OCI-LY7 (cell line): ENCODE measurements at regions not wholly inside any gene's neighbourhood (a gene's known extent, or its start where the extent isn't known, plus 50 kb on each side); places are given as distances from the start of the nearest gene placed in this dataset.

Experiments
- BruUV-seq: library from RNA; stranded (reverse); fragments of 400-500 nt; replicated peaks from 2 replicates; lab custom pipeline; 2021; lab: Mats Ljungman, UMichigan
- CTCF ChIA-PET: fragments of 300-600 bp; sonication (Branson Sonifier 250); formaldehyde crosslinking; loops from one replicate; lab custom pipeline; 2022; ENCODE audit warnings: antibody characterized with exemption; ENCODE audit not compliant: unreplicated experiment; lab: Charles Lee
- POLR2A ChIA-PET: fragments of 300-600 bp; sonication (Branson Sonifier 250); formaldehyde crosslinking; loops from one replicate; lab custom pipeline; 2022; ENCODE audit warnings: antibody characterized with exemption; lab: Charles Lee
- DNase-seq: peaks from one replicate; pipeline ENCODE4 v3.0.0-alpha.2; 2015; ENCODE audit warnings: low spot score
- H2AFZ ChIP-seq: fragments of 200-600 bp; sonication (generic), shearing (Covaris generic); 2 replicates; pipeline ENCODE4 v1.6.1; 2014; ENCODE audit warnings: mild to moderate bottlenecking, antibody characterized with exemption, low read length, moderate library complexity
- H3K27ac ChIP-seq: fragments of 200-600 bp; sonication (generic); 2 replicates; pipeline ENCODE4 v1.5.1; 2014; ENCODE audit warnings: mixed run types, low read depth, mild to moderate bottlenecking, moderate library complexity, low read length, inconsistent platforms; ENCODE audit not compliant: poor library complexity, severe bottlenecking
- H3K36me3 ChIP-seq: fragments of 200-600 bp; sonication (generic); 2 replicates; pipeline ENCODE4 v1.6.1; 2014; ENCODE audit warnings: mild to moderate bottlenecking, antibody characterized with exemption, low read length, moderate library complexity, mixed read lengths; ENCODE audit not compliant: insufficient read depth
- H3K4me1 ChIP-seq: fragments of 200-600 bp; sonication (generic); 2 replicates; pipeline ENCODE4 v1.5.1; 2014; ENCODE audit warnings: mild to moderate bottlenecking, low read length; ENCODE audit not compliant: insufficient read depth, poor library complexity, severe bottlenecking
- H3K4me2 ChIP-seq: fragments of 200-600 bp; sonication (generic); 2 replicates; pipeline ENCODE4 v1.6.1; 2014; ENCODE audit warnings: mild to moderate bottlenecking, low read length
- H3K4me3 ChIP-seq: fragments of 200-600 bp; sonication (generic); 2 replicates; pipeline ENCODE4 v1.5.1; 2014; ENCODE audit warnings: mild to moderate bottlenecking, low read depth, low read length; ENCODE audit not compliant: poor library complexity, severe bottlenecking
- H3K79me2 ChIP-seq: fragments of 200-600 bp; sonication (generic); 2 replicates; pipeline ENCODE4 v1.6.1; 2016; ENCODE audit warnings: low read depth, mild to moderate bottlenecking, low read length, moderate library complexity, mixed read lengths; ENCODE audit not compliant: insufficient read depth
- H3K9me2 ChIP-seq: fragments of 200-600 bp; sonication (generic); 2 replicates; pipeline ENCODE4 v1.6.1; 2016; ENCODE audit warnings: mild to moderate bottlenecking, low read length, mixed read lengths; ENCODE audit not compliant: insufficient read depth
- H3K9me3 ChIP-seq: fragments of 200-600 bp; sonication (generic); 2 replicates; pipeline ENCODE4 v1.6.1; 2014; ENCODE audit warnings: mild to moderate bottlenecking, mixed run types, low read length, mixed read lengths
- H4K20me1 ChIP-seq: fragments of 200-600 bp; sonication (generic); 2 replicates; pipeline ENCODE4 v1.6.1; 2014; ENCODE audit warnings: mild to moderate bottlenecking, antibody characterized with exemption, low read length, moderate library complexity, mixed read lengths; ENCODE audit not compliant: insufficient read depth
- EZH2phosphoT487 ChIP-seq: fragments of 200-600 bp; sonication (generic); IDR thresholded peaks from 2 replicates; pipeline ENCODE4 v1.6.1; 2018; ENCODE audit warnings: low read depth, borderline replicate concordance, mild to moderate bottlenecking, mixed run types, antibody characterized with exemption, low read length, moderate library complexity, mixed read lengths
- intact Hi-C: fragments of 100-400 bp; cut with micrococcal nuclease; formaldehyde crosslinking; loops from one replicate; pipeline ENCODE4 v1.10.0; 2022; ENCODE audit not compliant: unreplicated experiment
- TF ChIP-seq, protein P1 (sequence below): fragments of 200-600 bp; sonication (generic); conservative IDR thresholded peaks from 2 replicates; pipeline ENCODE4 v1.5.1; 2014; ENCODE audit warnings: mild to moderate bottlenecking, antibody characterized with exemption, low read length, moderate library complexity, mixed read lengths

DNA sequence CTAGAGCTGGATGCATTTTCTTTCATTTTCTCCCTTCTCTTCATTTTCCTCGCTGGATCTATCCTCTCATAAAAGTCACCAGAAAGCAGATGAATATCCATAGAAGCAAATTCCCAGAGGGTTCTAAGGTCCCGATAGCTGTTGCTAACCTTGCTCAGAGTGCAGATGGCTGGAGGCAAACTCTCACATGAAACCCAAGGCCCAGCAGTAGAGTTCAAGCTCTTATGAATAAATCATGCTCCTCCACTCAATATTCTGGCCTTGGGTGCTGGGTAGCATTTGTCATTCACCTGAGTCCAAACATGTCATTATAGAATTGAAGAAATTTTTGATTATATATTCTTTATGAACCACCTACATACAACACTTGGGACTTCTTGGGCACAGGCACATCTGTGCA is 539.7 kb upstream of the MARCKS start:
- Histone ChIP-seq H3K4me2 (no peak overlapping the region), H3K4me3 (no peak overlapping the region), H3K9me3 (no peaks in the 10 kb centered on the region), H3K36me3 (no peaks in the 10 kb centered on the region), H4K20me1 (no peaks in the 10 kb centered on the region), H3K79me2 (no peaks in the 10 kb centered on the region), H2AFZ (no peak overlapping the region), H3K9me2 (no peaks in the 10 kb centered on the region), H3K4me1 (no peaks in the 10 kb centered on the region), H3K27ac (no peak overlapping the region)
- DNase-seq = no peak
- no peak for TF ChIP-seq EZH2phosphoT487
- TF ChIP-seq, protein P1, sequence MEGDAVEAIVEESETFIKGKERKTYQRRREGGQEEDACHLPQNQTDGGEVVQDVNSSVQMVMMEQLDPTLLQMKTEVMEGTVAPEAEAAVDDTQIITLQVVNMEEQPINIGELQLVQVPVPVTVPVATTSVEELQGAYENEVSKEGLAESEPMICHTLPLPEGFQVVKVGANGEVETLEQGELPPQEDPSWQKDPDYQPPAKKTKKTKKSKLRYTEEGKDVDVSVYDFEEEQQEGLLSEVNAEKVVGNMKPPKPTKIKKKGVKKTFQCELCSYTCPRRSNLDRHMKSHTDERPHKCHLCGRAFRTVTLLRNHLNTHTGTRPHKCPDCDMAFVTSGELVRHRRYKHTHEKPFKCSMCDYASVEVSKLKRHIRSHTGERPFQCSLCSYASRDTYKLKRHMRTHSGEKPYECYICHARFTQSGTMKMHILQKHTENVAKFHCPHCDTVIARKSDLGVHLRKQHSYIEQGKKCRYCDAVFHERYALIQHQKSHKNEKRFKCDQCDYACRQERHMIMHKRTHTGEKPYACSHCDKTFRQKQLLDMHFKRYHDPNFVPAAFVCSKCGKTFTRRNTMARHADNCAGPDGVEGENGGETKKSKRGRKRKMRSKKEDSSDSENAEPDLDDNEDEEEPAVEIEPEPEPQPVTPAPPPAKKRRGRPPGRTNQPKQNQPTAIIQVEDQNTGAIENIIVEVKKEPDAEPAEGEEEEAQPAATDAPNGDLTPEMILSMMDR = no peak
- POLR2A ChIA-PET = interaction anchor here (0.6 to 1.5 kb wide), 3 partner anchors 93 to 1122 kb away, joined by 3 to 5 read pairs (median 3); no protein-coding TSS in a partner anchor
- CTCF ChIA-PET = no interaction called here
- no TSS peak for BruUV-seq
- intact Hi-C loops = no loop called here

DNA sequence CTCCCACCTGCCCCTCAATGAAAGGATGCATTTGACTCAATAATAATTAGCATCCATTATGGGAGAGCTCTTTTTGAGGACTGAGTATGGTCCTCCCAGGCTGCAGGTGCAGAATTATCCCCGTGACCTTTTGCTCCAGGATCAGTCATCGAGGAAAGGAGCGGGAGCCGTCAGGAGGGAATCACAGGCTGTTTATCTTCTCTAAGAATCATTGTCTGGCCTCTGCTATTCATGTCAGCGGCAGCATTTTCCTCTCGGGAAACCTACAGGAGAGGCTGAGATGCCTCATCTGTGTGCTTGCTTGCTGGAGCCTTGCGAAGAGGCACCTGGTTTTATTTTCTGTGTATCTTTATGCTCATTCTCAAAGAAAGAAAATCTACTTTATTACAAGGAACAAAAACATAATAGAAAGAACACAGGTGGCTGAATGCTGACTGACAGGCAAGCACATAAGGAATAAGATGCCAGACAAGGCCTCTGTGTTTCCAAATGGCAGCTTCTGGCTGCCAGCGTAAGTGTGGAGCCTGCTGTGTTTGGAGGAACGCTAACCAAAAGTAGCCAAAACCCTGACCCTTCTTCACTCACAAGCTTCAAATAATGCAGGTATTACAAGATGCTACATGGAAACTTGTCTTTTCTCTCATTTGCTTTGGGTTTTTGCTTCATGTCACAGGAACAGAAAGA is 539.1 kb upstream of the MARCKS start:
- ChIA-PET POLR2A (interaction anchor here (0.6 to 1.5 kb wide), 4 partner anchors 141 to 1123 kb away, joined by 3 to 5 read pairs (median 3); no protein-coding TSS in a partner anchor), CTCF (no interaction called here)
- H3K4me3 ChIP-seq = no peak overlapping the region
- H4K20me1 ChIP-seq = no peaks in the 10 kb centered on the region
- no peaks in the 10 kb centered on the region for H3K36me3 ChIP-seq
- no peaks in the 10 kb centered on the region for H3K4me1 ChIP-seq
- no peaks in the 10 kb centered on the region for H3K9me2 ChIP-seq
- BruUV-seq = no TSS peak
- intact Hi-C loops = no loop called here
- no peak overlapping the region for H3K4me2 ChIP-seq
- DNase-seq = no peak
- TF ChIP-seq, protein P1 = no peak
- no peak for TF ChIP-seq EZH2phosphoT487
- H3K9me3 ChIP-seq = no peaks in the 10 kb centered on the region
- H3K27ac ChIP-seq = no peak overlapping the region
- H2AFZ ChIP-seq = no peak overlapping the region
- H3K79me2 ChIP-seq = no peaks in the 10 kb centered on the region

DNA sequence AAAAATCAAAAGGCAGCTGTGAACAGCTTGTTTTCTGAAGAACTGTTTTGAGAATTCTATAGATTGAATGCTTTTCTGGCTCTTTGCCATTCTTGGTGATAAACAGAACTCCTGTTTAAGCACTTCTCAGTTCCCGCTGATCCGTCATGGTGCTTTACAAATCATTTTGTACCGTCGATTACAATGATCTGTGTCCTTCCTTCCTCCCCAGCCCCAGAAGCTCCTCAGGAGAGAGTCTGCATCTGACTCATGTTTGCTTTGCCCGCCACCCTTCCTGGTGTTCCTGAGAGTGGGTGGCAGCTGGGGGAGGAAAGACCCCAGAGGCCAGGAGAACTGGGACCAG is 538.6 kb upstream of the MARCKS start:
- H4K20me1 ChIP-seq = no peaks in the 10 kb centered on the region
- H3K27ac ChIP-seq = no peak overlapping the region
- H3K4me2 ChIP-seq = no peak overlapping the region
- no peak overlapping the region for H3K4me3 ChIP-seq
- CTCF ChIA-PET = no interaction called here
- no TSS peak for BruUV-seq
- intact Hi-C loops = no loop called here
- no peaks in the 10 kb centered on the region for H3K9me2 ChIP-seq
- no peaks in the 10 kb centered on the region for H3K9me3 ChIP-seq
- POLR2A ChIA-PET = interaction anchor here (0.6 to 0.7 kb wide), 2 partner anchors 140 to 929 kb away, joined by 3 read pairs; no protein-coding TSS in a partner anchor
- TF ChIP-seq, protein P1 = no peak
- DNase-seq = no peak
- no peaks in the 10 kb centered on the region for H3K36me3 ChIP-seq
- H3K79me2 ChIP-seq = no peaks in the 10 kb centered on the region
- H3K4me1 ChIP-seq = no peaks in the 10 kb centered on the region
- no peak overlapping the region for H2AFZ ChIP-seq
